DND-41 (cell line): ENCODE measurements at regions not wholly inside any gene's neighbourhood (a gene's known extent, or its start where the extent isn't known, plus 50 kb on each side); places are given as distances from the start of the nearest gene placed in this dataset.

Source experiments
- EZH2 ChIP-seq: IDR thresholded peaks from 3 replicates; pipeline ENCODE4 v1.6.1; 2012; ENCODE audit warnings: borderline replicate concordance, low read depth, mild to moderate bottlenecking, moderate library complexity, low read length, inconsistent platforms; ENCODE audit not compliant: severe bottlenecking
- TF ChIP-seq, protein P1 (sequence below): IDR thresholded peaks from 2 replicates; pipeline ENCODE4 v1.5.1; 2012; ENCODE audit warnings: borderline replicate concordance, low read length, moderate library complexity, mild to moderate bottlenecking; ENCODE audit not compliant: poor library complexity, severe bottlenecking; ENCODE audit errors: extremely low read depth

DNA sequence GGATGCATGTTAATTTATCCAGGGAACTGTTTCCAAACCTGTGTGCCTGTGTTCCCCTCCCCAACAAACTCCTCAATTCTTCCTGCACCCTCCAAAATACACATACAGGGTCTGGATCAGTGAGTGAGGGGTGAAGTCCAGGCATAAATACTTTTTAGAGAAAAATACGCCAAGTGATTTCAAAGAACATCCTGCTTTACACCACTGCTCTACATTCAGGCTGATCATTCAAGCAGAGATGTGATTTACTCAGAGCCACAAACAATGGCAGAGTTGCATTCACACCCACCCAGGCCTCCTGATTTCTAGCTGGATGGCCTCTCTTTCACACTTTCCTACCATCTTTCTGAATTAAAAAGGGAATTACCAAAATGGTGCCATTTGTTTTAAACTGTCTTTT lies 289.5 kb upstream of the SLC14A2 start:
- TF ChIP-seq, protein P1, sequence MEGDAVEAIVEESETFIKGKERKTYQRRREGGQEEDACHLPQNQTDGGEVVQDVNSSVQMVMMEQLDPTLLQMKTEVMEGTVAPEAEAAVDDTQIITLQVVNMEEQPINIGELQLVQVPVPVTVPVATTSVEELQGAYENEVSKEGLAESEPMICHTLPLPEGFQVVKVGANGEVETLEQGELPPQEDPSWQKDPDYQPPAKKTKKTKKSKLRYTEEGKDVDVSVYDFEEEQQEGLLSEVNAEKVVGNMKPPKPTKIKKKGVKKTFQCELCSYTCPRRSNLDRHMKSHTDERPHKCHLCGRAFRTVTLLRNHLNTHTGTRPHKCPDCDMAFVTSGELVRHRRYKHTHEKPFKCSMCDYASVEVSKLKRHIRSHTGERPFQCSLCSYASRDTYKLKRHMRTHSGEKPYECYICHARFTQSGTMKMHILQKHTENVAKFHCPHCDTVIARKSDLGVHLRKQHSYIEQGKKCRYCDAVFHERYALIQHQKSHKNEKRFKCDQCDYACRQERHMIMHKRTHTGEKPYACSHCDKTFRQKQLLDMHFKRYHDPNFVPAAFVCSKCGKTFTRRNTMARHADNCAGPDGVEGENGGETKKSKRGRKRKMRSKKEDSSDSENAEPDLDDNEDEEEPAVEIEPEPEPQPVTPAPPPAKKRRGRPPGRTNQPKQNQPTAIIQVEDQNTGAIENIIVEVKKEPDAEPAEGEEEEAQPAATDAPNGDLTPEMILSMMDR, result no peak
- TF ChIP-seq EZH2, result no peak
